Neural cell (in vitro differentiated cells): ENCODE measurements at regions not wholly inside any gene's neighbourhood (a gene's known extent, or its start where the extent isn't known, plus 50 kb on each side); places are given as distances from the start of the nearest gene placed in this dataset.

Experiments
- H2AFZ ChIP-seq: fragments of 200-600, 300-800 bp; sonication (generic), shearing (Covaris generic); 2 replicates; pipeline ENCODE4 v1.6.0; 2014; ENCODE audit warnings: low read depth, mild to moderate bottlenecking, antibody characterized with exemption, low read length, moderate library complexity
- H3F3A ChIP-seq: fragments of 200-600 bp; shearing (Covaris generic); 2 replicates; pipeline ENCODE4 v1.6.1; 2016; ENCODE audit warnings: mild to moderate bottlenecking, moderate library complexity, mixed read lengths, antibody characterized with exemption, low read length; ENCODE audit not compliant: insufficient read depth, poor library complexity, severe bottlenecking
- H3K27ac ChIP-seq: fragments of 200-600, 300-800 bp; sonication (generic), shearing (Covaris generic); 2 replicates; pipeline ENCODE4 v1.5.1; 2014; ENCODE audit warnings: mild to moderate bottlenecking, low read length, moderate library complexity
- H3K27me3 ChIP-seq: fragments of 300-800, 200-600 bp; sonication (generic), shearing (Covaris generic); 2 replicates; pipeline ENCODE4 v1.6.0; 2014; ENCODE audit warnings: mild to moderate bottlenecking, low read depth, low read length, moderate library complexity; ENCODE audit not compliant: insufficient read depth
- H3K36me3 ChIP-seq: fragments of 300-800, 200-600 bp; sonication (generic), shearing (Covaris generic); 2 replicates; pipeline ENCODE4 v1.5.1; 2014; ENCODE audit warnings: mild to moderate bottlenecking, antibody characterized with exemption, low read length, moderate library complexity; ENCODE audit not compliant: insufficient read depth
- H3K4me2 ChIP-seq: fragments of 300-800, 200-600 bp; sonication (generic), shearing (Covaris generic); 2 replicates; pipeline ENCODE4 v1.6.0; 2014; ENCODE audit warnings: mild to moderate bottlenecking, low read length
- H3K4me3 ChIP-seq: fragments of 300-800, 200-600 bp; sonication (generic), shearing (Covaris generic); 2 replicates; pipeline ENCODE4 v1.5.1; 2014; ENCODE audit warnings: mild to moderate bottlenecking, low read length, moderate library complexity
- H3K79me2 ChIP-seq: fragments of 200-600 bp; shearing (Covaris generic); replicated peaks from 2 replicates; pipeline ENCODE4 v1.6.0; 2014; ENCODE audit warnings: mild to moderate bottlenecking, low read length, moderate library complexity; ENCODE audit not compliant: insufficient read depth
- H3K9ac ChIP-seq: fragments of 300-800, 200-600 bp; sonication (generic), shearing (Covaris generic); 2 replicates; pipeline ENCODE4 v1.6.1; 2016; ENCODE audit warnings: mild to moderate bottlenecking, low read length, mixed read lengths
- H3K9me2 ChIP-seq: fragments of 200-600 bp; shearing (Covaris generic); 2 replicates; pipeline ENCODE4 v1.6.1; 2016; ENCODE audit warnings: mild to moderate bottlenecking, low read length, mixed read lengths; ENCODE audit not compliant: insufficient read depth
- H3K9me3 ChIP-seq: fragments of 200-600, 300-800 bp; sonication (generic), shearing (Covaris generic); 2 replicates; pipeline ENCODE4 v1.6.1; 2016; ENCODE audit warnings: mild to moderate bottlenecking, mixed run types, low read length, moderate library complexity, mixed read lengths
- H4K20me1 ChIP-seq: fragments of 200-600 bp; shearing (Covaris generic); 2 replicates; pipeline ENCODE4 v1.6.1; 2016; ENCODE audit warnings: mild to moderate bottlenecking, mixed run types; ENCODE audit not compliant: insufficient read depth
- EP300 ChIP-seq: fragments of 450-650 bp; conservative IDR thresholded peaks from 2 replicates; pipeline ENCODE4 v1.6.1; 2014; ENCODE audit warnings: antibody characterized with exemption, mild to moderate bottlenecking, moderate library complexity; ENCODE audit not compliant: poor library complexity, severe bottlenecking
- EZH2 ChIP-seq: fragments of 200-600, 300-800 bp; shearing (Covaris generic), sonication (generic); IDR thresholded peaks from 2 replicates; pipeline ENCODE4 v1.6.1; 2014; ENCODE audit warnings: antibody characterized with exemption, low read length, borderline replicate concordance, mild to moderate bottlenecking; ENCODE audit not compliant: insufficient read depth, poor library complexity, severe bottlenecking
- MXI1 ChIP-seq: fragments of 450-650 bp; conservative IDR thresholded peaks from 2 replicates; pipeline ENCODE4 v1.6.1; 2014; ENCODE audit warnings: antibody characterized with exemption, mild to moderate bottlenecking; ENCODE audit not compliant: poor library complexity, severe bottlenecking
- POLR2AphosphoS5 ChIP-seq: IDR thresholded peaks from 2 replicates; pipeline ENCODE4 v1.6.1; 2012
- RAD21 ChIP-seq: fragments of 450-650 bp; conservative IDR thresholded peaks from 2 replicates; pipeline ENCODE4 v1.6.1; 2014; ENCODE audit warnings: antibody characterized with exemption, mild to moderate bottlenecking, moderate library complexity
- REST ChIP-seq: IDR thresholded peaks from 2 replicates; pipeline ENCODE4 v1.6.1; 2012; ENCODE audit warnings: borderline replicate concordance
- SMC3 ChIP-seq: fragments of 450-650 bp; conservative IDR thresholded peaks from 2 replicates; pipeline ENCODE4 v1.6.1; 2014; ENCODE audit warnings: antibody characterized with exemption, mild to moderate bottlenecking, moderate library complexity; ENCODE audit not compliant: poor library complexity
- TAF1 ChIP-seq: IDR thresholded peaks from 2 replicates; pipeline ENCODE4 v1.6.1; 2012; ENCODE audit warnings: low read depth
- TF ChIP-seq, protein P1 (sequence below): fragments of 450-650 bp; IDR thresholded peaks from 2 replicates; pipeline ENCODE4 v1.5.1; 2014; ENCODE audit warnings: antibody characterized with exemption, mild to moderate bottlenecking, moderate library complexity; ENCODE audit not compliant: poor library complexity, severe bottlenecking

- Histone ChIP-seq H3F3A (no peaks in the 10 kb centered on the region), H3K79me2 (no peaks in the 10 kb centered on the region), H3K27me3 (no peaks in the 10 kb centered on the region), H3K9ac (no peak overlapping the region), H3K9me3 (no peaks in the 10 kb centered on the region), H3K36me3 (no peaks in the 10 kb centered on the region), H3K4me3 (no peak overlapping the region), H2AFZ (no peak overlapping the region), H3K9me2 (no peaks in the 10 kb centered on the region), H4K20me1 (no peaks in the 10 kb centered on the region), H3K4me2 (no peak overlapping the region), H3K27ac (no peak overlapping the region)
- TF ChIP-seq EZH2 (no peak), RAD21 (no peak), TAF1 (no peak), MXI1 (no peak), SMC3 (no peak), EP300 (no peak), REST (no peak), POLR2AphosphoS5 (no peak)
- TF ChIP-seq, protein P1, sequence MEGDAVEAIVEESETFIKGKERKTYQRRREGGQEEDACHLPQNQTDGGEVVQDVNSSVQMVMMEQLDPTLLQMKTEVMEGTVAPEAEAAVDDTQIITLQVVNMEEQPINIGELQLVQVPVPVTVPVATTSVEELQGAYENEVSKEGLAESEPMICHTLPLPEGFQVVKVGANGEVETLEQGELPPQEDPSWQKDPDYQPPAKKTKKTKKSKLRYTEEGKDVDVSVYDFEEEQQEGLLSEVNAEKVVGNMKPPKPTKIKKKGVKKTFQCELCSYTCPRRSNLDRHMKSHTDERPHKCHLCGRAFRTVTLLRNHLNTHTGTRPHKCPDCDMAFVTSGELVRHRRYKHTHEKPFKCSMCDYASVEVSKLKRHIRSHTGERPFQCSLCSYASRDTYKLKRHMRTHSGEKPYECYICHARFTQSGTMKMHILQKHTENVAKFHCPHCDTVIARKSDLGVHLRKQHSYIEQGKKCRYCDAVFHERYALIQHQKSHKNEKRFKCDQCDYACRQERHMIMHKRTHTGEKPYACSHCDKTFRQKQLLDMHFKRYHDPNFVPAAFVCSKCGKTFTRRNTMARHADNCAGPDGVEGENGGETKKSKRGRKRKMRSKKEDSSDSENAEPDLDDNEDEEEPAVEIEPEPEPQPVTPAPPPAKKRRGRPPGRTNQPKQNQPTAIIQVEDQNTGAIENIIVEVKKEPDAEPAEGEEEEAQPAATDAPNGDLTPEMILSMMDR, result no peak
Measured at GRCh38 chr11:29200791-29201562, 815.9 kb downstream of the KCNA4 start.

GRCh38 chr11:29190313-29190712 is 826.5 kb downstream of the KCNA4 start:
- no peak overlapping the region for H3K4me3 ChIP-seq
- H3F3A ChIP-seq, result no peaks in the 10 kb centered on the region
- H3K4me2 ChIP-seq, result no peak overlapping the region
- H3K27ac ChIP-seq, result no peak overlapping the region
- H4K20me1 ChIP-seq, result no peaks in the 10 kb centered on the region
- H3K9me3 ChIP-seq, result no peaks in the 10 kb centered on the region
- H3K27me3 ChIP-seq, result no peaks in the 10 kb centered on the region
- no peaks in the 10 kb centered on the region for H3K9me2 ChIP-seq
- H3K36me3 ChIP-seq, result no peaks in the 10 kb centered on the region
- no peaks in the 10 kb centered on the region for H3K79me2 ChIP-seq
- TF ChIP-seq, protein P1, result no peak
- no peak for TF ChIP-seq POLR2AphosphoS5
- no peak for TF ChIP-seq EP300
- no peak for TF ChIP-seq TAF1
- no peak for TF ChIP-seq EZH2
- no peak for TF ChIP-seq MXI1
- no peak for TF ChIP-seq SMC3
- no peak for TF ChIP-seq REST
- TF ChIP-seq RAD21, result no peak
- H2AFZ ChIP-seq, result no peak overlapping the region
- H3K9ac ChIP-seq, result no peak overlapping the region
